ENCODE measurements at regions not wholly inside any gene's neighbourhood (a gene's known extent, or its start where the extent isn't known, plus 50 kb on each side); places are given as distances from the start of the nearest gene placed in this dataset.

- CTCF ChIA-PET = no interaction called here
- POLR2A ChIA-PET = no interaction called here
- Histone ChIP-seq H3K4me2 (ENCODE audit: low read length) (no peak overlapping the region), H2AFZ (ENCODE audit: low read depth, low read length, poor library complexity, severe bottlenecking) (no peak overlapping the region), H3K4me1 (ENCODE audit: control insufficient read depth in 1 of 2, insufficient read depth in 2 of 2, low read length in 2 of 2) (no peaks in the 10 kb centered on the region), H3K9me2 (ENCODE audit: insufficient read depth) (no peaks in the 10 kb centered on the region), H3K27ac (ENCODE audit: low read depth, low read length) (no peak overlapping the region), H4K20me1 (ENCODE audit: insufficient read depth) (no peaks in the 10 kb centered on the region), H3K27me3 (ENCODE audit: insufficient read depth, low read length) (no peaks in the 10 kb centered on the region), H3K9ac (ENCODE audit: low read length) (no peak overlapping the region), H3K4me3 (replicated peaks in 1 of 2; ENCODE audit: low read depth in 1 of 2, low read length in 2 of 2) (no peak overlapping the region), H3K9me3 (ENCODE audit: control insufficient read depth in 1 of 2, insufficient read depth in 1 of 2, low read depth in 1 of 2, low read length in 2 of 2) (no peaks in the 10 kb centered on the region), H3K36me3 (ENCODE audit: control insufficient read depth in 1 of 2, insufficient read depth in 2 of 2, low read length in 2 of 2) (no peaks in the 10 kb centered on the region), H3K79me2 (ENCODE audit: insufficient read depth, low read length) (no peaks in the 10 kb centered on the region)
- intact Hi-C loops (cut with micrococcal nuclease) = no loop called here
- RAD21 ChIA-PET (ENCODE audit: low non-redundant PET in 1 of 2, low total read pairs in 2 of 2, uncharacterized antibody in 2 of 2, unreplicated experiment in 2 of 2) = no interaction called here
- no peak for TF ChIP-seq SRF (IDR thresholded peaks at IDR 0.05; ENCODE audit: low read depth)
- TF ChIP-seq ATF3 (IDR thresholded peaks at IDR 0.05) = no peak
- no peak for TF ChIP-seq CEBPB (IDR thresholded peaks at IDR 0.05; ENCODE audit: low read depth)
- no peak for TF ChIP-seq YY1 (IDR thresholded peaks at IDR 0.05; ENCODE audit: extremely low read depth, insufficient replicate concordance, low read depth, low read length)
- no peak for TF ChIP-seq EZH2 (IDR thresholded peaks at IDR 0.05)
- TF ChIP-seq RAD21 (IDR thresholded peaks at IDR 0.05; ENCODE audit: low read depth) = no peak
- TF ChIP-seq ZNF274 (IDR thresholded peaks at IDR 0.05; ENCODE audit: low read depth, low read length) = no peak
- no peak for TF ChIP-seq MAX (IDR thresholded peaks at IDR 0.05)
- TF ChIP-seq SIN3A (IDR thresholded peaks at IDR 0.05; ENCODE audit: low read depth) = no peak
- no peak for TF ChIP-seq FOSL1 (IDR thresholded peaks at IDR 0.05; ENCODE audit: low read depth)
- no peak for TF ChIP-seq POLR2AphosphoS5 (IDR thresholded peaks at IDR 0.05; ENCODE audit: low read depth, low read length)
- no peak for TF ChIP-seq CBX3 (IDR thresholded peaks at IDR 0.05; ENCODE audit: low read depth)
- ATAC-seq (no peak), DNase-seq (ENCODE audit: low read depth, low spot score) (no peak)
- no TSS peak for BruUV-seq (replicated peaks)
Measured at GRCh38 chr7:111638078-111638477, 75.8 kb upstream of the IMMP2L start.

- no peak for ATAC-seq
- POLR2A ChIA-PET = no interaction called here
- no peaks in the 10 kb centered on the region for H3K9me2 ChIP-seq (ENCODE audit: insufficient read depth)
- RAD21 ChIA-PET (ENCODE audit: low non-redundant PET in 1 of 2, low total read pairs in 2 of 2, uncharacterized antibody in 2 of 2, unreplicated experiment in 2 of 2) = no interaction called here
- CTCF ChIA-PET = no interaction called here
- H3K4me3 ChIP-seq (replicated peaks in 1 of 2; ENCODE audit: low read depth in 1 of 2, low read length in 2 of 2) = no peak overlapping the region
- no peak overlapping the region for H2AFZ ChIP-seq (ENCODE audit: low read depth, low read length, poor library complexity, severe bottlenecking)
- H3K36me3 ChIP-seq (ENCODE audit: control insufficient read depth in 1 of 2, insufficient read depth in 2 of 2, low read length in 2 of 2) = no peaks in the 10 kb centered on the region
- H3K79me2 ChIP-seq (ENCODE audit: insufficient read depth, low read length) = no peaks in the 10 kb centered on the region
- H4K20me1 ChIP-seq (ENCODE audit: insufficient read depth) = no peaks in the 10 kb centered on the region
- H3K27me3 ChIP-seq (ENCODE audit: insufficient read depth, low read length) = no peaks in the 10 kb centered on the region
- H3K4me1 ChIP-seq (ENCODE audit: control insufficient read depth in 1 of 2, insufficient read depth in 2 of 2, low read length in 2 of 2) = no peaks in the 10 kb centered on the region
- TF ChIP-seq SIN3A (IDR thresholded peaks at IDR 0.05; ENCODE audit: low read depth) (no peak), CTCF (IDR thresholded peaks at IDR 0.05 in 2 of 3, conservative IDR thresholded peaks at IDR 0.05 in 1 of 3; ENCODE audit: borderline replicate concordance in 1 of 3, insufficient read depth in 1 of 3, low read depth in 2 of 3, low read length in 2 of 3) (no peak), CBX3 (IDR thresholded peaks at IDR 0.05; ENCODE audit: low read depth) (no peak), CEBPB (IDR thresholded peaks at IDR 0.05; ENCODE audit: low read depth) (no peak), POLR2A (IDR thresholded peaks at IDR 0.05; ENCODE audit: borderline replicate concordance, extremely low read depth, insufficient read depth, insufficient read length) (no peak), ZBTB33 (IDR thresholded peaks at IDR 0.05; ENCODE audit: extremely low read depth, insufficient replicate concordance, low read length) (no peak)
- no peak for DNase-seq (ENCODE audit: low read depth, low spot score)
- intact Hi-C loops (cut with micrococcal nuclease) = no loop called here
- BruUV-seq (replicated peaks) = no TSS peak
- H3K9me3 ChIP-seq (ENCODE audit: control insufficient read depth in 1 of 2, insufficient read depth in 1 of 2, low read depth in 1 of 2, low read length in 2 of 2) = peaks cover 0 to 9% of the 10 kb centered on the region in 2 experiments; a peak in 1 of 4 replicates
- H3K27ac ChIP-seq (ENCODE audit: low read depth, low read length) = no peak overlapping the region
- no peak overlapping the region for H3K9ac ChIP-seq (ENCODE audit: low read length)
- H3K4me2 ChIP-seq (ENCODE audit: low read length) = no peak overlapping the region
Measured at GRCh38 chr7:111633878-111634277, 71.6 kb upstream of the IMMP2L start.
